NCI-H526 (cell line): ENCODE measurements at regions not wholly inside any gene's neighbourhood (a gene's known extent, or its start where the extent isn't known, plus 50 kb on each side); places are given as distances from the start of the nearest gene placed in this dataset.
"Not testable (repeated sequence)": the region's sequence is repeated elsewhere in the genome, so short reads cannot be mapped to it uniquely, and the experiment has no call there.

Experiments used
- DNase-seq, 2 experiments: peaks; one replicate each; lab custom pipeline; 2025; lab: John Stamatoyannopoulos, UW

- no peak for DNase-seq
These were observed 246.8 kb upstream of the EXOC2 start for GRCh38 chr6:939526-940252.

GRCh38 chr6:938916-939315 lies 246.0 kb upstream of the EXOC2 start:
- no peak for DNase-seq

- DNase-seq, result no peak
These were observed 245.4 kb upstream of the EXOC2 start for GRCh38 chr6:938271-938905.

GRCh38 chr6:935582-935981 lies 242.6 kb upstream of the EXOC2 start:
- DNase-seq, result no peak

- DNase-seq, result no peak
These were observed 241.7 kb upstream of the EXOC2 start for GRCh38 chr6:934686-935085.

- not testable (repeated sequence) for DNase-seq
These were observed 239.0 kb upstream of the EXOC2 start for GRCh38 chr6:931919-932318.

- DNase-seq, result no peak
These were observed 234.2 kb upstream of the EXOC2 start for GRCh38 chr6:927157-927556.

GRCh38 chr6:925656-926213 lies 232.8 kb upstream of the EXOC2 start:
- no peak for DNase-seq

GRCh38 chr6:924661-925060 lies 231.7 kb upstream of the EXOC2 start:
- DNase-seq, result no peak

- DNase-seq, result no peak
These were observed 228.5 kb upstream of the EXOC2 start for GRCh38 chr6:921400-921799.

GRCh38 chr6:920512-920911 lies 227.6 kb upstream of the EXOC2 start:
- no peak for DNase-seq

GRCh38 chr6:919500-919899 lies 226.6 kb upstream of the EXOC2 start:
- DNase-seq, result no peak

- no peak for DNase-seq
These were observed 225.0 kb upstream of the EXOC2 start for GRCh38 chr6:917939-918338.

GRCh38 chr6:917296-917695 lies 224.4 kb upstream of the EXOC2 start:
- DNase-seq, result no peak

- DNase-seq, result no peak
These were observed 223.2 kb upstream of the EXOC2 start for GRCh38 chr6:916131-916530.

GRCh38 chr6:912871-913835 lies 220.2 kb upstream of the EXOC2 start:
- peak in 1 of 2 experiments; percentile 5 for DNase-seq

GRCh38 chr6:907928-908327 lies 215.0 kb upstream of the EXOC2 start:
- DNase-seq, result no peak

GRCh38 chr6:906920-907319 lies 214.0 kb upstream of the EXOC2 start:
- DNase-seq, result no peak

- no peak for DNase-seq
These were observed 212.6 kb upstream of the EXOC2 start for GRCh38 chr6:905556-905955.

- DNase-seq, result no peak
These were observed 212.1 kb upstream of the EXOC2 start for GRCh38 chr6:904994-905393.

- DNase-seq, result no peak
These were observed 210.8 kb upstream of the EXOC2 start for GRCh38 chr6:903761-904160.

GRCh38 chr6:901696-902460 lies 208.9 kb upstream of the EXOC2 start:
- DNase-seq, result no peak
